CD4-positive, alpha-beta T cell treated with Interleukin-15 for 4 hours (primary cell): ENCODE measurements at regions not wholly inside any gene's neighbourhood (a gene's known extent, or its start where the extent isn't known, plus 50 kb on each side); places are given as distances from the start of the nearest gene placed in this dataset.
"Not testable (repeated sequence)": the region's sequence is repeated elsewhere in the genome, so short reads cannot be mapped to it uniquely, and the experiment has no call there.

Source experiments
- DNase-seq: peaks from one replicate; pipeline ENCODE4 v3.0.0-alpha.2; 2020; ENCODE audit warnings: low spot score

GRCh38 chr4:64014647-64015046 is 394.6 kb downstream of the TECRL start:
- no peak for DNase-seq

- no peak for DNase-seq
Observed at GRCh38 chr4:64001229-64001898, 407.9 kb downstream of the TECRL start.

DNA sequence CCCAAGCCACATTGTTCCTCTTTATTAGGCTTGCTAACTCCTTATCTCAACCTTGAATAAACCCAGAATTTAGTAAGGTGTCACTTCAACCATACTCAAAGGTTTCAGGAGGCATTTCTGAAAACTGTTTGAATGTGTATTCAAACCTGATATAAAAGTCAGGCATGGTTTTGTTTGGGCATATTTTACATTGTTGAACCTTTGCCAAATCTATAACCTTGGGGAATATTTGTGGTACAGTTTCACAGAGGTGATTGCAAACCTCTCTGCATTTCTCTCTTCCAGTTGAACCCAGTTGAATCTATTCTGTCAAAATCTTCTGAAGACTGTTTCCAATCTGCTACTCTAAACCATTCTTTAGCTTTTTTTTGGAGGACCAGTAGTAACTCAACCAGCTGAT is 409.0 kb downstream of the TECRL start:
- DNase-seq = no peak

- DNase-seq = no peak
Observed at GRCh38 chr4:63986253-63986652, 423.0 kb downstream of the TECRL start.

DNA sequence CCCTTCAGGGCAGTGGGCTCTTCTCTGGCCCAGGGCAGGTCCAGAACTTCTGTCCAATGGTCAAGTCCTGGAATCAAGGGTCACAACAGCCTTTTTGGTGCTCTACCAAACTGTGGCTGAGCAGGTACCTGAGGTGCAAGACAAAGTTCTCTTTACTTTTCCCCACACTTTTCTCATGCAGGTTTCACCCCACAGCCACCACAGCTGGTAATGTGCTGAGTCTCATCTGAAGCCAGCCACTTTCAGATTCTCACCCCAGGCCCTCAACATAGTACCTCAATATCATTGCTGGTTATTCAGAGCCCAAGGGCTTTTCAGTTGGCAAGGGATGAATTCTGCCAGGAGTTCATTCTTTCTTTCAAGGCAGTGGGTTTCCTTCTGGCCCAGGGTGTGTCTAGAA is 426.0 kb downstream of the TECRL start:
- DNase-seq = no peak

- no peak for DNase-seq
Observed at GRCh38 chr4:63965875-63966274, 443.4 kb downstream of the TECRL start.

GRCh38 chr4:63942706-63943286 is 466.5 kb downstream of the TECRL start:
- DNase-seq = not testable (repeated sequence)

DNA sequence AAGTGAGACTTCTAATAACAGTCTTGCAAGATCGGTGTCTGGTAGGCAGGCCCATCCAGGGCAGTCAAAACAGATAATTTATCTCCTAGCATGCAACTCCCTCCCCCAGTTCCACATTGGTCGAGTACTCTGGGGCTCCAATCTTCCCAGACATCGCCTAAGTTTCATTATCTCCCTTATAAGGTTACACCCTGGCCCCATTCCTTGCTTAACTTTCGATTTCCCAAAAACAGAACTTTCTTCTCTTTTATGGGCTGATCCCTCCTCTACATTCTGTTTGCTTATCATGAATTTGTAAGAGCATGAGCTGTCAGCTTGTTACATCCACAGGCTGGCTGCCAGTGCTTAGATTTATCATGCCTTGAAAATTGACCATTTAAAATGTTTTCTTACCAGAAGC is 471.3 kb downstream of the TECRL start:
- DNase-seq = no peak

GRCh38 chr4:63922146-63922545 is 487.1 kb downstream of the TECRL start:
- no peak for DNase-seq

- no peak for DNase-seq
Observed at GRCh38 chr4:63921561-63921960, 487.7 kb downstream of the TECRL start.

DNA sequence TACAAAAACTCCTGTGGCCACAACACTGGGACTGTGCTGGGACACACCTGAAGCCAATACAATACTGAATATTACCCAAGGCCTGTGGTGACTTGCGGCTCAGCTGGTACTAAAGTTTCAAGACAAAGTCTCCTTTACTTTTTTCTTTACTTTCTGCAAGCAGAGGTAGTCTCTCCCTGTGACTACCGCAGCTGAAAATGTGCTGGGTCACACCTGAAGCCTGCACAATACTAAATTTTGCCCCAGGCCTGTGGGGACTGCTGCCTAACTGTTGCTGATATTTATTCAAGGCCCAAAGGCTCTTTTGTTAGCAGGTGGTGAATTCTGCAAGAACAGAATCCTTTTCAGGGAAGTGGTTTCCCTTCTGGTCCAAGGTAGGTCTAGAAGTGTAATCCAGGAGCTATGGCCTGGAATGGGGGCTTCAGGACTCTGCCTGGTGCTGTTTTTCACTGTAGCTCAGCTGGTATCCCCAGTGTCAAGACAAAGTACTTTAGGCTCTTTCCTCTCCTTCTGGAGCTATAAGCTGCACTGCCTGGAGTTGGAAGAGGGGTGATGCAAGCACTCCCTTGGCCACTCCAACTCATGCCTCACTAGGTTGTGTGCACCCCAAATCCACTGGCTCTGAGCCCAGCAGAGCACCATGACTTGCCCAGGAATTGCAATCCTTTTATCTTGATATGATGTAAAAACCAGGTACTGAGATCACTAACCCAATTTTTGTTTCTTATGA is 489.4 kb downstream of the TECRL start:
- no peak for DNase-seq

DNA sequence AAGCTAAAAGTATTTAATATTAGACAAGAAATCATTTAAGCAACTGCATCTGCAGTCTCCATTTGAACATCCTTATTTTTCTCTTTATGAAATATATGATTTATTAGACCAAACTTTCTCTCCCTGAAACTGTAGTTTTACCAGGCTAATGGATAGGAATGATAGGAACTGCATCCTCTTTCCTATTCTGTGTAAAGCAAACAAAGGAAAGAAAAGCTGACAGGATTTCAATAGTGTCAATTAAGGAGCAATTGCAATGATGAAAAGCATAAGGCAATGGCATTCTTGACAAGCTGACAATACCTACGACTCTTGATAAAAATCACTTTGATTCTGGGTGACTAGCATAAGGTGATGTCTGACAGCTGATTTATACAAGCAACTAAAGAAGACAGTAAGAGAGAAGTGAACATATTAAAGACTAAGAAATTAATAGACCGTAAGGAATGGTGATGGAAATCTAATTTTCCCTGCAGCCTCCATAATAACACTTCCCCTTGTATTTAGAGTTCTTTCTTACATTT is 502.5 kb downstream of the TECRL start:
- DNase-seq = no peak

DNA sequence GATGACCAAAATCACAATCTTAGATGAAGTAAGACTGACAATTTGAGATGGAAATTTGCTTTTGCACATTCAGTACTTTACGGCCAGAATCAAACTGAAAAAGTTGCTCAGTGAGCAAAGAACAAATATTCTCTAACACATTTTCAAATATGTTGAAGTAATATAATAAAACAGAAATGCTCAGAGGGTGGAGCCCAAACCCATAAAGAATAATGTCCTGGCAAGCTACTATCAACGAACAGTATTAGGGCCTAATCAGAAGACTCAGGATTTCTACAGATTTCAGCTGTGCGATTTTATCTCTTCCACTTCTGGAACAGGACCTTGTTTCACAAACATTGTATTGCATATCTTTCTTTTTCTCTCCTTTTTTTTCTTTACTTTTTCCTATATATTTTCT is 505.0 kb downstream of the TECRL start:
- no peak for DNase-seq

DNA sequence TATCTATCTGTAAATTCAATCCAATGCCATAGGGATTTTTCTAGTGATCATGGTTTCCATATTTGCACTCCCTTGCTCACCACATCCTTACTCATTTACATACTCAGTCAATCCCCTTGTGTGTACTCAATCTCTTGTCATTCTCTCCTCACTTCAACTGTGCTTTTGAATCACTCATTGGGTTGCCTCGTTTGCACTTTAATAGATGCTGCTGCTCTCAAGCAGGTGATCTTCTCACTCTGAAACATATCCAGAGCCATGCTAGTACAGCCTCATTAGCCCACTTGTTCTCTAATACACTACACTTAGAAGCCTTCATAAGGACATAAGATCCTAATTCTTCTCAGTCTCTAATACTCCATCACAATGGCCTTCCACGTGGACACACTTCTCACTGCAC is 507.9 kb downstream of the TECRL start:
- no peak for DNase-seq

GRCh38 chr4:63898961-63899360 is 510.3 kb downstream of the TECRL start:
- no peak for DNase-seq

GRCh38 chr4:63894161-63894560 is 515.1 kb downstream of the TECRL start:
- DNase-seq = no peak

DNA sequence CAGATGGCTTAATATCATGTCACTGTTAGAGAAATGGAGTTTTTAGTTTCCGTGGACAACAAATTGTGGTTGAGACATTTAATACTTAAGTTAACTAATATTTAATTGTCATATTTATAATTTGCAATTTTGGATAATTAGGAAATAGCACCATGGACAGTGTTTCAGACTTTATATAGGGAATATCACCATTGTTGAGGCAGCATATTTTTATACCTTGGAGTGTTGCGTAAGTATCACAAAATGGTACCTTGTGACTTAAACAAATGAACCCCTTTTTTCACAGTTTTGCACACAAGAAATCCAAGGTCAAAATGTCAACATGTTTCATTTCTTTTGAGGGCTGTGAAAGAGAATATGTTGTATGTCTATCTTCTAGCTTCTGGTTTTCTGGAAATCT is 539.9 kb downstream of the TECRL start:
- DNase-seq = no peak

DNA sequence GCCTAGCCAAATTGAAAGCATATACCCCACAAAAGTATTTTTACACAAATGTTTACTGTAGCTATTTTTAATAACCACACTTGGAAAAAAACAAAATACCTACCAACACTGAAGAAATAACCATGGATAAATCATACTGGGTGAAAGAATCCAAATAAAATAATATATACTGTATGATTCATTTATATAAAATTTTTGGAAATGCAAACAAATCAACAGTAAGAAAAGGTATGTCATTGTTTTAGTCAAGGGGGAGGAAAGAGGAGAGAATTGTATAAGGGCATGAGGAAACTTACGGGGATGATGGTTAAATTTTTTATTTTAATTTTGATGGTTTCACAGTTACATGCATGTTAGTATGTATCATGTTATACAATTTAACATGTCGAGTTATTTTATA is 557.8 kb downstream of the TECRL start:
- DNase-seq = no peak

DNA sequence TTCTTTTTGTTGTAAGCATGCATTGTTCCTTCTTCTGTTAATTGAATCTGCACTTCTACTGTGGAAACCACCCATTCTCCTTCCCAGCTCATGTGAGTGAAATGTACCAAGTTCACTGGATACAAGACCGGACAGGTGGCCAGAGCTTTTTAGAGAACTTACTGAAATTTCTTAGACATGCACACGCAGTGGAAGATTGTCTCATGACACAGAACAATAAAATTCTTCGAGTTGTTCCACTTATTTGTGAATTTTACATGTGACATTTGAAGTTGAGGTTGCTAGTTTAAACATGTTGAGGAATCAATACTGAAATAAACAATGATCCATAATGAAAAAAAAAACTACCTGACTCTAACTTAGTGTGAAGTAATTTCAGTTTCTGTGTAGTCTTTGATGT is 568.0 kb downstream of the TECRL start:
- DNase-seq = no peak

GRCh38 chr4:63831590-63832155 is 577.6 kb downstream of the TECRL start:
- DNase-seq = no peak

DNA sequence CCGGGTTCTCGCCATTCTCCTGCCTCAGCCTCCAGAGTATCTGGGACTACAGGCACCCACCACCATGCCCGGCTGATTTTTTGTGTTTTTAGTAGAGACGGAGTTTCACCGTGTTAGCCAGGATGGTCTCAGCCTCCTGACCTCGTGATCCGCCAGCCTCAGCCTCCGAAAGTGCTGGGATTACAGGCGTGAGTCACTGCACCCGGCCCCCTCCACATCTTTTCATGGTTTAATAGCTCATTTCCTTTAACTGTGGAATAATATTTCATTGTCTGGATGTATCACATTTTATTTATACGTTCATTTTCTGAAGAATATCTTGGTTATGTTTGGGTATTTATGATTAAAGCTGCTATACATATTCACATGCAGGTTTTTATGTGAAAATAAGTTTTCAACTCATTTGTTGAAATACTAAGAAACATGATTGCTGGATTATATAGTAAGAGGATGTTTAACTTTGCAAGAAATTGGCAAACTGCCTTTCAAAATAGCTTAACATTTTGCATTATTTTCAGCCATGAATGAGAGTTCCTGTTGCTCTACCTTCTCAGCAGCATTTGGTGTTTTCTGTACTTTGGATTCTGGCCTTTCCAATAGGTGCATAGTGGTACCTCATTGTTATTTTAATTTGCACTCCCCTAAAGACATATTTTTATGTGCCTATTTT is 591.9 kb downstream of the TECRL start:
- no peak for DNase-seq

- no peak for DNase-seq
Observed at GRCh38 chr4:63814171-63814964, 594.9 kb downstream of the TECRL start.
